ENCODE measurements at regions not wholly inside any gene's neighbourhood (a gene's known extent, or its start where the extent isn't known, plus 50 kb on each side); places are given as distances from the start of the nearest gene placed in this dataset.

- TF ChIP-seq CTCF (IDR thresholded peaks at IDR 0.05; ENCODE audit: low read length) (no peak), EZH2 (optimal IDR thresholded peaks at IDR 0.05; ENCODE audit: low read depth, low read length) (no peak)
Measured at GRCh38 chr10:29056729-29057128, 232.1 kb upstream of the LYZL1 start.
